PFSK-1 (cell line): ENCODE measurements at regions not wholly inside any gene's neighbourhood (a gene's known extent, or its start where the extent isn't known, plus 50 kb on each side); places are given as distances from the start of the nearest gene placed in this dataset.

Experiments used
- POLR2AphosphoS5 ChIP-seq: IDR thresholded peaks from 2 replicates; pipeline ENCODE4 v1.6.1; 2012; ENCODE audit warnings: low read depth, mild to moderate bottlenecking, control low read depth, low read length, moderate library complexity
- REST ChIP-seq, 2 experiments: IDR thresholded peaks; 2 replicates each; pipeline versions ENCODE4 v1.6.1 to v1.8.0; 2011 to 2012; ENCODE audit warnings: low read depth in 2 of 2, low read length in 2 of 2, control low read depth in 1 of 2, inconsistent platforms in 1 of 2, mild to moderate bottlenecking in 1 of 2, moderate library complexity in 1 of 2; ENCODE audit not compliant: insufficient read depth in 1 of 2
- SIN3A ChIP-seq: IDR thresholded peaks from 2 replicates; pipeline ENCODE4 v1.6.1; 2012; ENCODE audit warnings: mild to moderate bottlenecking, low read length, moderate library complexity, borderline replicate concordance; ENCODE audit not compliant: insufficient read depth
- TAF1 ChIP-seq: IDR thresholded peaks from 2 replicates; pipeline ENCODE4 v1.6.1; 2012; ENCODE audit warnings: low read length, control low read depth, borderline replicate concordance; ENCODE audit not compliant: insufficient read depth

GRCh38 chr2:217489145-217489960 is 513.4 kb downstream of the TNS1 start:
- no peak for TF ChIP-seq TAF1
- TF ChIP-seq SIN3A = no peak
- no peak for TF ChIP-seq REST (IDR thresholded peaks at IDR 0.05; ENCODE audit: insufficient read depth in 1 of 2, low read depth in 2 of 2, low read length in 2 of 2)
- TF ChIP-seq POLR2AphosphoS5 = no peak
